Retinal pigment epithelial cell (primary cell): ENCODE measurements at regions not wholly inside any gene's neighbourhood (a gene's known extent, or its start where the extent isn't known, plus 50 kb on each side); places are given as distances from the start of the nearest gene placed in this dataset.

ENCODE experiments used
- DNase-seq: peaks from one replicate; pipeline ENCODE4 v3.0.0-alpha.2; 2010; ENCODE audit warnings: low read depth
- H3K4me3 ChIP-seq: 2 replicates; pipeline ENCODE4 v1.5.1; 2011; ENCODE audit warnings: mild to moderate bottlenecking, low read length, control low read depth, moderate library complexity
- CTCF ChIP-seq: conservative IDR thresholded peaks from 2 replicates; pipeline ENCODE4 v1.5.1; 2011; ENCODE audit warnings: low read depth, low read length, control low read depth, inconsistent platforms

- DNase-seq: no peak
- H3K4me3 ChIP-seq: no peak overlapping the region
- TF ChIP-seq CTCF: no peak
Measured at GRCh38 chr7:116331020-116331419, 120.7 kb downstream of the TES start.

- no peak for DNase-seq
- no peak for TF ChIP-seq CTCF
- H3K4me3 ChIP-seq: no peak overlapping the region
Measured at GRCh38 chr7:116332766-116333165, 122.4 kb downstream of the TES start.

- no peak overlapping the region for H3K4me3 ChIP-seq
- no peak for TF ChIP-seq CTCF
- DNase-seq: no peak
Measured at GRCh38 chr7:116334555-116334954, 124.2 kb downstream of the TES start.

GRCh38 chr7:116337018-116337417 lies 126.7 kb downstream of the TES start:
- no peak overlapping the region for H3K4me3 ChIP-seq
- no peak for TF ChIP-seq CTCF
- no peak for DNase-seq

- H3K4me3 ChIP-seq: no peak overlapping the region
- no peak for TF ChIP-seq CTCF
- DNase-seq: no peak
Measured at GRCh38 chr7:116337800-116338199, 127.5 kb downstream of the TES start.

- no peak for DNase-seq
- no peak for TF ChIP-seq CTCF
Measured at GRCh38 chr7:116339564-116339963, 129.2 kb downstream of the TES start.

GRCh38 chr7:116340201-116340847 lies 130.0 kb downstream of the TES start:
- no peak for TF ChIP-seq CTCF
- H3K4me3 ChIP-seq: no peak overlapping the region
- DNase-seq: no peak

More at GRCh38 chr7:116339564-116339963, 129.2 kb downstream of the TES start:
- H3K4me3 ChIP-seq: no peak overlapping the region
